ENCODE measurements at regions not wholly inside any gene's neighbourhood (a gene's known extent, or its start where the extent isn't known, plus 50 kb on each side); places are given as distances from the start of the nearest gene placed in this dataset.

- FAIRE-seq: no peak
- TF ChIP-seq POLR2A (IDR thresholded peaks at IDR 0.05; ENCODE audit: low read depth, low read length): no peak
- no peak for DNase-seq (ENCODE audit: insufficient read length, low spot score)
Observed at GRCh38 chr2:56444339-56444738, 260.5 kb downstream of the CCDC85A start.

GRCh38 chr2:56448403-56449001, 264.7 kb downstream of the CCDC85A start:
- no peak for TF ChIP-seq POLR2A (IDR thresholded peaks at IDR 0.05; ENCODE audit: low read depth, low read length)
- DNase-seq (ENCODE audit: insufficient read length, low spot score) (no peak), FAIRE-seq (no peak)

GRCh38 chr2:56449002-56449431, 265.2 kb downstream of the CCDC85A start:
- no peak for TF ChIP-seq POLR2A (IDR thresholded peaks at IDR 0.05; ENCODE audit: low read depth, low read length)
- no peak for DNase-seq (ENCODE audit: insufficient read length, low spot score)
- no peak for FAIRE-seq

- FAIRE-seq (no peak), DNase-seq (ENCODE audit: insufficient read length, low spot score) (no peak)
- no peak for TF ChIP-seq POLR2A (IDR thresholded peaks at IDR 0.05; ENCODE audit: low read depth, low read length)
Observed at GRCh38 chr2:56449449-56449860, 265.7 kb downstream of the CCDC85A start.

GRCh38 chr2:56450047-56450446, 266.3 kb downstream of the CCDC85A start:
- TF ChIP-seq POLR2A (IDR thresholded peaks at IDR 0.05; ENCODE audit: low read depth, low read length): no peak
- DNase-seq (ENCODE audit: insufficient read length, low spot score): no peak
- no peak for FAIRE-seq

- no peak for TF ChIP-seq POLR2A (IDR thresholded peaks at IDR 0.05; ENCODE audit: low read depth, low read length)
- DNase-seq (ENCODE audit: insufficient read length, low spot score): no peak
- no peak for FAIRE-seq
Observed at GRCh38 chr2:56450772-56451171, 267.0 kb downstream of the CCDC85A start.

- FAIRE-seq (no peak), DNase-seq (ENCODE audit: insufficient read length, low spot score) (no peak)
- TF ChIP-seq POLR2A (IDR thresholded peaks at IDR 0.05; ENCODE audit: low read depth, low read length): no peak
Observed at GRCh38 chr2:56455642-56456041, 271.9 kb downstream of the CCDC85A start.

GRCh38 chr2:56456791-56457190, 273.0 kb downstream of the CCDC85A start:
- no peak for TF ChIP-seq POLR2A (IDR thresholded peaks at IDR 0.05; ENCODE audit: low read depth, low read length)
- FAIRE-seq: no peak
- DNase-seq (ENCODE audit: insufficient read length, low spot score): no peak

GRCh38 chr2:56460508-56460907, 276.7 kb downstream of the CCDC85A start:
- DNase-seq (ENCODE audit: insufficient read length, low spot score) (no peak), FAIRE-seq (no peak)
- TF ChIP-seq POLR2A (IDR thresholded peaks at IDR 0.05; ENCODE audit: low read depth, low read length): no peak

- no peak for TF ChIP-seq POLR2A (IDR thresholded peaks at IDR 0.05; ENCODE audit: low read depth, low read length)
- DNase-seq (ENCODE audit: insufficient read length, low spot score) (no peak), FAIRE-seq (no peak)
Observed at GRCh38 chr2:56464066-56464465, 280.3 kb downstream of the CCDC85A start.

GRCh38 chr2:56464613-56465012, 280.8 kb downstream of the CCDC85A start:
- FAIRE-seq (no peak), DNase-seq (ENCODE audit: insufficient read length, low spot score) (no peak)
- no peak for TF ChIP-seq POLR2A (IDR thresholded peaks at IDR 0.05; ENCODE audit: low read depth, low read length)

GRCh38 chr2:56465491-56465890, 281.7 kb downstream of the CCDC85A start:
- no peak for FAIRE-seq
- no peak for DNase-seq (ENCODE audit: insufficient read length, low spot score)
- TF ChIP-seq POLR2A (IDR thresholded peaks at IDR 0.05; ENCODE audit: low read depth, low read length): no peak

- DNase-seq (ENCODE audit: insufficient read length, low spot score): no peak
- FAIRE-seq: no peak
- no peak for TF ChIP-seq POLR2A (IDR thresholded peaks at IDR 0.05; ENCODE audit: low read depth, low read length)
Observed at GRCh38 chr2:56473524-56473923, 289.7 kb downstream of the CCDC85A start.

- no peak for TF ChIP-seq POLR2A (IDR thresholded peaks at IDR 0.05; ENCODE audit: low read depth, low read length)
- FAIRE-seq (no peak), DNase-seq (ENCODE audit: insufficient read length, low spot score) (no peak)
Observed at GRCh38 chr2:56474412-56475158, 290.8 kb downstream of the CCDC85A start.

- TF ChIP-seq POLR2A (IDR thresholded peaks at IDR 0.05; ENCODE audit: low read depth, low read length): no peak
- DNase-seq (ENCODE audit: insufficient read length, low spot score) (no peak), FAIRE-seq (no peak)
Observed at GRCh38 chr2:56475191-56475590, 291.4 kb downstream of the CCDC85A start.

Measured in H54 (cell line).